IMR-90 (cell line): ENCODE measurements at regions not wholly inside any gene's neighbourhood (a gene's known extent, or its start where the extent isn't known, plus 50 kb on each side); places are given as distances from the start of the nearest gene placed in this dataset.

ENCODE experiments used
- ATAC-seq: fragments of 200-7000 bp; cut with Tn5 transposase; 2 replicates; pipeline ENCODE4 v1.9.1; 2020; ENCODE audit warnings: low read depth, mild to moderate bottlenecking, moderate library complexity
- BruUV-seq: library from RNA; stranded (reverse); fragments of 400-500 nt; replicated peaks from 2 replicates; lab custom pipeline; 2021; lab: Mats Ljungman, UMichigan
- CTCF ChIA-PET: fragments of 300-600 bp; formaldehyde crosslinking; extraction: SDS; loops from one replicate; lab custom pipeline; 2021; ENCODE audit warnings: antibody characterized with exemption; lab: Yijun Ruan, JAX
- POLR2A ChIA-PET: fragments of 300-600 bp; sonication (Branson Sonifier 250); formaldehyde crosslinking; loops from one replicate; lab custom pipeline; 2022; ENCODE audit warnings: antibody characterized with exemption; ENCODE audit not compliant: unreplicated experiment; lab: Charles Lee
- DNase-seq: peaks from one replicate; pipeline ENCODE4 v3.0.0; 2013
- H2AFZ ChIP-seq: replicated peaks from 2 replicates; pipeline ENCODE3; 2013; ENCODE audit warnings: low read length, mild to moderate bottlenecking; ENCODE audit not compliant: poor library complexity
- H2AK5ac ChIP-seq: 2 replicates; pipeline ENCODE4 v1.6.1; 2013; ENCODE audit warnings: low read depth, low read length, inconsistent platforms
- H2AK9ac ChIP-seq: replicated peaks from 2 replicates; pipeline ENCODE3; 2013; ENCODE audit warnings: mild to moderate bottlenecking, low read depth, low read length, moderate library complexity; ENCODE audit not compliant: poor library complexity
- H2BK120ac ChIP-seq: 2 replicates; pipeline ENCODE4 v1.6.1; 2013; ENCODE audit warnings: low read depth, low read length, inconsistent platforms
- H2BK15ac ChIP-seq: 3 replicates; pipeline ENCODE4 v1.6.1; 2013; ENCODE audit warnings: low read depth, low read length, inconsistent platforms
- H2BK20ac ChIP-seq: 2 replicates; pipeline ENCODE4 v1.6.1; 2013; ENCODE audit warnings: low read depth, mild to moderate bottlenecking, inconsistent platforms, low read length, moderate library complexity
- H2BK5ac ChIP-seq: 2 replicates; pipeline ENCODE4 v1.6.1; 2013; ENCODE audit warnings: mild to moderate bottlenecking, low read depth, low read length, inconsistent platforms; ENCODE audit not compliant: poor library complexity, severe bottlenecking
- H3K14ac ChIP-seq: replicated peaks from 2 replicates; pipeline ENCODE4 v1.6.1; 2013; ENCODE audit warnings: low read depth, low read length, inconsistent platforms
- H3K18ac ChIP-seq: 2 replicates; pipeline ENCODE4 v1.6.1; 2013; ENCODE audit warnings: low read depth, low read length, control low read depth
- H3K23ac ChIP-seq: 2 replicates; pipeline ENCODE4 v1.6.1; 2013; ENCODE audit warnings: low read depth, low read length, inconsistent platforms
- H3K27ac ChIP-seq: 2 replicates; pipeline ENCODE4 v1.5.1; 2013; ENCODE audit warnings: mild to moderate bottlenecking, control low read depth, low read length; ENCODE audit not compliant: insufficient read depth
- H3K27me3 ChIP-seq: 2 replicates; pipeline ENCODE4 v1.6.1; 2013; ENCODE audit warnings: low read length; ENCODE audit not compliant: control insufficient read depth, insufficient read depth
- H3K36me3 ChIP-seq: 2 replicates; pipeline ENCODE4 v1.6.1; 2013; ENCODE audit warnings: low read length, mixed read lengths; ENCODE audit not compliant: control insufficient read depth, insufficient read depth
- H3K4ac ChIP-seq: 2 replicates; pipeline ENCODE4 v1.6.1; 2013; ENCODE audit warnings: low read depth, low read length, inconsistent platforms
- H3K4me1 ChIP-seq: 2 replicates; pipeline ENCODE4 v1.6.1; 2013; ENCODE audit warnings: low read length, mixed read lengths; ENCODE audit not compliant: control insufficient read depth, insufficient read depth
- H3K4me2 ChIP-seq: 2 replicates; pipeline ENCODE4 v1.6.1; 2013; ENCODE audit warnings: low read depth, mild to moderate bottlenecking, control low read depth, low read length, moderate library complexity
- H3K4me3 ChIP-seq: 2 replicates; pipeline ENCODE4 v1.5.1; 2013; ENCODE audit warnings: low read depth, mild to moderate bottlenecking, control low read depth, low read length, moderate library complexity; ENCODE audit not compliant: insufficient read depth
- H3K56ac ChIP-seq: 2 replicates; pipeline ENCODE4 v1.6.1; 2013; ENCODE audit warnings: low read length, inconsistent platforms; ENCODE audit not compliant: insufficient read depth; ENCODE audit errors: extremely low read depth
- H3K79me1 ChIP-seq, 2 experiments: 2 replicates each; pipeline ENCODE4 v1.6.1; 2013; ENCODE audit warnings: low read length in 2 of 2, inconsistent platforms in 1 of 2, low read depth in 1 of 2
- H3K9ac ChIP-seq: 2 replicates; pipeline ENCODE4 v1.6.1; 2013; ENCODE audit warnings: low read depth, low read length, control low read depth
- H3K9me1 ChIP-seq: 2 replicates; pipeline ENCODE4 v1.6.1; 2013; ENCODE audit warnings: low read length, inconsistent platforms; ENCODE audit not compliant: insufficient read depth
- H3K9me3 ChIP-seq: 2 replicates; pipeline ENCODE4 v1.6.1; 2013; ENCODE audit warnings: low read length; ENCODE audit not compliant: control insufficient read depth, insufficient read depth
- H4K20me1 ChIP-seq: 2 replicates; pipeline ENCODE4 v1.6.1; 2013; ENCODE audit warnings: low read length, inconsistent platforms; ENCODE audit not compliant: insufficient read depth
- H4K5ac ChIP-seq: 2 replicates; pipeline ENCODE4 v1.6.1; 2013; ENCODE audit warnings: mild to moderate bottlenecking, low read depth, low read length, control low read depth
- H4K8ac ChIP-seq, 2 experiments: 2 replicates each; pipeline ENCODE4 v1.6.1; 2013; ENCODE audit warnings: low read depth in 2 of 2, low read length in 2 of 2, control low read depth in 1 of 2, inconsistent platforms in 1 of 2
- H4K91ac ChIP-seq: 2 replicates; pipeline ENCODE4 v1.6.1; 2013; ENCODE audit warnings: low read depth, low read length, inconsistent platforms; ENCODE audit not compliant: insufficient read depth
- BHLHE40 ChIP-seq: fragments of 150-350 bp; IDR thresholded peaks from 2 replicates; pipeline ENCODE4 v1.6.1; 2016; ENCODE audit warnings: mild to moderate bottlenecking, low read depth, low read length
- FOS ChIP-seq: fragments of 150-350 bp; IDR thresholded peaks from 2 replicates; pipeline ENCODE4 v1.6.1; 2016; ENCODE audit warnings: low read depth, low read length
- MXI1 ChIP-seq: IDR thresholded peaks from 2 replicates; pipeline ENCODE4 v1.6.1; 2012; ENCODE audit warnings: low read depth, mild to moderate bottlenecking, low read length, moderate library complexity, borderline replicate concordance
- POLR2A ChIP-seq: IDR thresholded peaks from 2 replicates; pipeline ENCODE4 v1.6.1; 2012; ENCODE audit warnings: mild to moderate bottlenecking, low read depth, low read length
- USF2 ChIP-seq: fragments of 150-350 bp; IDR thresholded peaks from 2 replicates; pipeline ENCODE4 v1.6.1; 2017; ENCODE audit warnings: mild to moderate bottlenecking, antibody characterized with exemption, low read length, low read depth
- WGBS, 2 experiments: methylation state at CpG; one replicate each; pipeline versions ENCODE4 v1.1.5 to v1.1.7; 2013; ENCODE audit warnings: missing lambda C conversion rate in 2 of 2; ENCODE audit not compliant: insufficient read length in 1 of 2; ENCODE audit errors: extremely low coverage in 2 of 2; 5-methylcytosine and 5-hydroxymethylcytosine counted together
- dilution Hi-C: fragments of 300-500 bp; cut with HindIII; formaldehyde crosslinking; loops from one replicate; pipeline ENCODE4 v1.14.3; 2018; ENCODE audit warnings: low sequenced_read_pairs; ENCODE audit not compliant: unreplicated experiment
- in situ Hi-C: fragments of 300-500 bp; cut with MboI; formaldehyde crosslinking; loops from 3 replicates; pipeline ENCODE4 v1.14.3; 2019; ENCODE audit warnings: low sequenced_read_pairs, inconsistent platforms, mixed read lengths
- intact Hi-C: fragments of 100-400 bp; cut with micrococcal nuclease; formaldehyde crosslinking; loops from 2 replicates; pipeline ENCODE4 v1.10.0; 2022

DNA sequence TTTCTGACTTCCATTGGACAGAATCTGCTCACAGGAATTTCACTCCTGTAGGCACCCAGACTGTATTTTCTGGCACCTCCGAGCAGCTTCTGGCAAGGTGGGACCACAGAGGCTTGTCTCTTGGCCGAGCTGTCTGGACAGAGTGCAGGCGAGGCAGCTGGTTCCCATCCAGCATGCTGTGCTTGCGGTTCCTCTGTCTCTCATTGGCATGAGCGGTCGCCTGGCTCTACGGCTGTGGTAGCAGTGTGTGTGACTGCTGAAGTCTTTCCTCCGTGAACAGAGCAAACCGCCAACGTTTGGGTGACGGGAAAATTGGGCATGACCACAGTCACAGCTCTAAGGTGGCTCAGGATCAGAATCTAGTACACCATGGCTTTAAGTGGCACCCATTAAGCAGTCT lies 411.7 kb upstream of the NETO1 start:
- Histone ChIP-seq H3K36me3 (no peaks in the 10 kb centered on the region), H3K18ac (no peak overlapping the region), H2BK120ac (no peak overlapping the region), H3K27me3 (no peaks in the 10 kb centered on the region), H2AFZ (no peak overlapping the region), H4K91ac (no peak overlapping the region), H3K9ac (no peak overlapping the region), H3K27ac (no peak overlapping the region), H2BK5ac (no peak overlapping the region), H4K8ac (no peak overlapping the region), H3K4me3 (no peak overlapping the region), H4K20me1 (no peaks in the 10 kb centered on the region), H3K9me3 (no peaks in the 10 kb centered on the region), H3K79me1 (no peaks in the 10 kb centered on the region), H3K4me1 (no peaks in the 10 kb centered on the region), H4K5ac (no peak overlapping the region), H3K56ac (no peak overlapping the region), H2AK9ac (no peak overlapping the region), H3K9me1 (no peaks in the 10 kb centered on the region), H2BK15ac (no peak overlapping the region), H2BK20ac (no peak overlapping the region), H2AK5ac (no peak overlapping the region), H3K14ac (no peak overlapping the region), H3K4me2 (no peak overlapping the region), H3K23ac (no peak overlapping the region), H3K4ac (no peak overlapping the region)
- ATAC-seq (no peak), DNase-seq (no peak)
- dilution Hi-C loops (no loop called here), intact Hi-C loops (no loop called here), in situ Hi-C loops (no loop called here)
- no TSS peak for BruUV-seq
- TF ChIP-seq POLR2A (no peak), BHLHE40 (no peak), USF2 (no peak), FOS (no peak), MXI1 (no peak)
- ChIA-PET CTCF (no interaction called here), POLR2A (no interaction called here)
- 78% methylated on average over 6 of the region's 11 CpGs; no CpG with 5 or more reads in 1 of the 2 experiments for WGBS, 2 experiments
